ENCODE measurements at regions not wholly inside any gene's neighbourhood (a gene's known extent, or its start where the extent isn't known, plus 50 kb on each side); places are given as distances from the start of the nearest gene placed in this dataset.

DNA sequence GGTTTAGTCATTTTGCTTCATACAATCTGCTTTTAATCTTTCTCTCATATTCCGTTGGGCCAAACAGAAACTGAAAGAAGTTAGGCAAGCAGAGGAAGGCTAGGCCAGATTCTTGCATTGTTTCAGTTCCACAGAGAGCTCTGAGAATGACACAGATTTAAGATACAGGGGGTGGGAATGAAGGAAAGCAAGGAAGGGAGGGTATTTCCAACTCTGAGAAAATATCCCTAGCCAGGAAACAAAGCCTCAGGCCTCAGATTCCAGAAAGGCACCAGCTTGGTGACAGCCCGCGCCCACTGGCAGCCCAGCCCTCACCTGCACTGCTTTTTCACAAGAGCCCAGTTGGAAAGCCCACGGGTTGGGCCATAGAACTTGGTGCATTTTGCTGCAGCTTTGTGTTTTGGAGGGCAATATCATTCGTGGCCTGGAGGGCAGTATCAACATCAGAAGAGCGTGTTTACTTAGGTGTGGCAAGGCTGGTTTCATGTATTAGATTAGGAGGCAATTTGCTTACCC, 63.5 kb downstream of the ENC1 start:
- WGBS, 2 experiments (ENCODE audit: insufficient coverage in 2 of 2): 80 to 88% methylated on average over 1 to 6 of the region's 6 CpGs

DNA sequence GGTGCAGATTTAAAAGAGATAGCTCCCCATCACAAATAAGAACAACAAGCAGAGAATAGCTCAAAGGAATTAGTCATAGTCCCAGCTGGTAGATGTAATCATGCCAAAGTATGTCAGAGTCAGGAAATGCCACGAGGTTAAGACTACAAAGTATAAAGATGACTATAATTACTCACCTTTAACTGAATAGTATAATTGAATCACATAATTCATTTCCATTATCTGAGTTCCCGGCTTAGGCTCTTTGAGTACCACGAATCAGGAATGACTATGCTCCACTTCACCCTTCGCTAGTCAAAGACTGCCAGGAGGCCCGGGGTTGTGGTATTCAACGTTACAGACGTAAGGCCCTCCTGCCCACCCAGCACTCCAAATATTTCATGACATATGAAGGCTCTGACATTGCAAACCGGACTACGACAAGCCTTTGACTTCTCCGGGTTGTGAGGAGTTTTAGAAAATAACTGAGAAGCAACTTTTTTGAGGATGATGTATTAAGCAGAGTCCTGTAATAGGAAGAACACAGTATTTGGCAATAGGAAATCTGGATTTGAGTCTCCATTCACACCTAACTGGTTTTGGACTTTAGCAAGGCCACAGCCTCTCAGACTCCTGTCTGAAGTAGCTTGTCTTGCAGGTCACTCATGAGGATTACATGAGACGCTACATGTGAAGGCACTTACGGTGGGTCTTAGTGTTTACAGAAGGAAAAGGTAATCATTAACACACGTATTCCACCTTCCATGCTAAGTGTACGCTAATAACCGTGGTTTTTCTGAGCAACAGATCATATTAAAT, 64.6 kb downstream of the ENC1 start:
- peaks cover 19% of the 10 kb centered on the region for H3K4me1 ChIP-seq (ENCODE audit: control insufficient read depth, insufficient read depth, low read length, poor library complexity, severe bottlenecking)
- H3K4me3 ChIP-seq (ENCODE audit: extremely low read depth, insufficient read depth, low read length, poor library complexity, severe bottlenecking): no peak overlapping the region
- H3K9me3 ChIP-seq (ENCODE audit: control insufficient read depth, low read length): no peaks in the 10 kb centered on the region
- H3K27ac ChIP-seq (ENCODE audit: low read depth, low read length, severe bottlenecking): no peak overlapping the region
- 85 to 96% methylated on average over 8 to 9 of the region's 15 CpGs for WGBS, 2 experiments (ENCODE audit: insufficient coverage in 2 of 2)
- no peaks in the 10 kb centered on the region for H3K36me3 ChIP-seq (ENCODE audit: control insufficient read depth, insufficient read depth, low read length)

More for the DNA sequence above, 63.5 kb downstream of the ENC1 start:
- H3K36me3 ChIP-seq (ENCODE audit: control insufficient read depth, insufficient read depth, low read length): no peaks in the 10 kb centered on the region
- H3K9me3 ChIP-seq (ENCODE audit: control insufficient read depth, low read length): no peaks in the 10 kb centered on the region
- H3K4me1 ChIP-seq (ENCODE audit: control insufficient read depth, insufficient read depth, low read length, poor library complexity, severe bottlenecking): peaks cover 19% of the 10 kb centered on the region
- H3K4me3 ChIP-seq (ENCODE audit: extremely low read depth, insufficient read depth, low read length, poor library complexity, severe bottlenecking): no peak overlapping the region
- no peak overlapping the region for H3K27ac ChIP-seq (ENCODE audit: low read depth, low read length, severe bottlenecking)

DNA sequence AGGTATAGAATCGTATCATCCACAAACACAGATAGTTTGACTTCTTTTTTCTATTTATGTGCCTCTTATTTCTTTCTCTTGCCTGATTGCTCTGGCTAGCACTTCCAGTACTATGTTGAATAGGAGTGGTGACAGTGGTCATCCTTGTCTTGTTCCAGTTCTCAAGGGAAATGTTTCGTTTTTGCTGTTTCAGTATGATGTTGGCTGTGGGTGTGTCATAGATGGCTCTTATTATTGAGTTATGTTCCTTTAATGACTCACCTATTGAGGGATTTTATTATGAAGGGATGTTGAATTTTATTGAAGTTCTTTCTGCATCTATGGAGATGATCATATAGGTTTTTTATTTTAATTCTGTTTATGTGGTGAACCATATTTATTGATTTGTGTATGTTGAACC, 70.3 kb downstream of the ENC1 start:
- H3K36me3 ChIP-seq (ENCODE audit: control insufficient read depth, insufficient read depth, low read length): no peaks in the 10 kb centered on the region
- WGBS, 2 experiments (ENCODE audit: insufficient coverage in 2 of 2): 71 to 86% methylated on average over 1 of the region's 2 CpGs
- peaks cover 5% of the 10 kb centered on the region for H3K4me1 ChIP-seq (ENCODE audit: control insufficient read depth, insufficient read depth, low read length, poor library complexity, severe bottlenecking)

DNA sequence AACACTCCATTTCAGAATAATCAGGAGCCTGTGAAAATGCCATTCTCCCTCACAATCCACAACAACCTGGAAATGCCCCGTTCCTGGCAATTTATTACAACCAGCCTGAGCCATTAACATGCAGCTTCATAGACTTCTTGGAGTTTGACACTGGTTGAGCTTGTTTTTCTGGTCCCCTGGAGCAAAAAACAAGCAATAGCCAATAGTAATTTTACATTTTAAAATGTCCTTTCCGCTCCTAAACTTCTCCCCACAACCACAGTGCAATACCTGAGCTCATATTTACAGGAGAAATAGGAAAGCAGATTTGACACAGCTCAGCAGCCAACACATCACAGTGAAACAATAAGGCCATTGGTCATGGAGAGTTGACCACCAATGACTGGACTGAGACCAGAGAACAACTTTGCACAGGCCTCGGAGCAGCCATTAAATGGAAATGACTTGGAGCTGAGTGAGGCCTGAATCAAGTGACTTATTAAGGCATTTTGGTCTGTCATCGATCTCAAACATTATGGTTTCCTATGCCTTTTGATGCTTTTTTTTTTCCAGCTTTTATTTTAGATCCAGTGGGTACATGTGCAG, 73.0 kb downstream of the ENC1 start:
- Histone ChIP-seq H3K4me1 (ENCODE audit: control insufficient read depth, insufficient read depth, low read length, poor library complexity, severe bottlenecking) (peaks cover 2% of the 10 kb centered on the region), H3K27ac (ENCODE audit: low read depth, low read length, severe bottlenecking) (no peak overlapping the region), H3K36me3 (ENCODE audit: control insufficient read depth, insufficient read depth, low read length) (no peaks in the 10 kb centered on the region), H3K9me3 (ENCODE audit: control insufficient read depth, low read length) (no peaks in the 10 kb centered on the region), H3K4me3 (ENCODE audit: extremely low read depth, insufficient read depth, low read length, poor library complexity, severe bottlenecking) (no peak overlapping the region)
- 88 to 94% methylated on average over 2 to 3 of the region's 4 CpGs for WGBS, 2 experiments (ENCODE audit: insufficient coverage in 2 of 2)

More for the DNA sequence above, 70.3 kb downstream of the ENC1 start:
- no peak overlapping the region for H3K4me3 ChIP-seq (ENCODE audit: extremely low read depth, insufficient read depth, low read length, poor library complexity, severe bottlenecking)
- no peak overlapping the region for H3K27ac ChIP-seq (ENCODE audit: low read depth, low read length, severe bottlenecking)
- no peaks in the 10 kb centered on the region for H3K9me3 ChIP-seq (ENCODE audit: control insufficient read depth, low read length)

DNA sequence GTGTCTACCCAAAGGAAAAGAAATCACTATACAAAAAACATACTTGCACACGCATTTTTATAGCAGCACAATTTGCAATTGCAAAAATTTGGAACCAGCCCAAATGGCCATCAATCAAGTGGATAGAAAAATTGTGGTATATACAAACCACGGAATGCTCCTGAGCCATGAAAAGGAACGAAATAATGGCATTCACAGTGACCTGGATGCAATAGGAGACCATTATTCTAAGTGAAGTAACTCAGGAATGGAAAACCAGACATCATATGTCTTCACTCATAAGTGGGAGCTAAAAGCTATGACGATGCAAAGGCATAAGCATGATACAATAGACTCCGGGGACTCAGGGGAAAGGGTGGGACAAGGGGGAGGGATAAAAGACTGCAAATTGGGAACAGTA, 78.4 kb downstream of the ENC1 start:
- Histone ChIP-seq H3K36me3 (ENCODE audit: control insufficient read depth, insufficient read depth, low read length) (no peaks in the 10 kb centered on the region), H3K27ac (ENCODE audit: low read depth, low read length, severe bottlenecking) (no peak overlapping the region), H3K9me3 (ENCODE audit: control insufficient read depth, low read length) (no peaks in the 10 kb centered on the region), H3K4me1 (ENCODE audit: control insufficient read depth, insufficient read depth, low read length, poor library complexity, severe bottlenecking) (peaks cover 18% of the 10 kb centered on the region), H3K4me3 (ENCODE audit: extremely low read depth, insufficient read depth, low read length, poor library complexity, severe bottlenecking) (no peak overlapping the region)
- 97 to 100% methylated on average over 2 to 3 of the region's 5 CpGs for WGBS, 2 experiments (ENCODE audit: insufficient coverage in 2 of 2)

DNA sequence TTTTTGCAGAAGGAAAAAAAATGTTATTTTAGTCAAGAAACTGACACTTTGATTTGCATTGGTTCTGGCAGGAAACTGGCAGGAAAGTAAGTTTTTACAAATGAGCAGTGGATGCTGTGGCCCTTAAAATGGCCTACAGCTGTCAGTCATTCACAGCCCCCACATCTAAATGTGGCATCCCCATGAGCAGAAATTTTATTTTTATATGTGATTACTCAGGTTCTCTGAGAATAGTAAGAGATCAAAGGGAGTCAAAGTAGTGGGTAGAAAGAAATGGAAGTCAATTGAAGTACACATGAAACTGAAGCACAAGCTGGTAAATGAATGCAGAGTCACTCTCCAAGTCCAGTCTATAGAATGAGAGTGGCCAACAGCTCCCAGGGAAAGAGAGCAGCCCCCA, 80.3 kb downstream of the ENC1 start:
- Histone ChIP-seq H3K4me1 (ENCODE audit: control insufficient read depth, insufficient read depth, low read length, poor library complexity, severe bottlenecking) (peaks cover 29% of the 10 kb centered on the region), H3K36me3 (ENCODE audit: control insufficient read depth, insufficient read depth, low read length) (no peaks in the 10 kb centered on the region), H3K27ac (ENCODE audit: low read depth, low read length, severe bottlenecking) (no peak overlapping the region), H3K9me3 (ENCODE audit: control insufficient read depth, low read length) (no peaks in the 10 kb centered on the region), H3K4me3 (ENCODE audit: extremely low read depth, insufficient read depth, low read length, poor library complexity, severe bottlenecking) (no peak overlapping the region)

DNA sequence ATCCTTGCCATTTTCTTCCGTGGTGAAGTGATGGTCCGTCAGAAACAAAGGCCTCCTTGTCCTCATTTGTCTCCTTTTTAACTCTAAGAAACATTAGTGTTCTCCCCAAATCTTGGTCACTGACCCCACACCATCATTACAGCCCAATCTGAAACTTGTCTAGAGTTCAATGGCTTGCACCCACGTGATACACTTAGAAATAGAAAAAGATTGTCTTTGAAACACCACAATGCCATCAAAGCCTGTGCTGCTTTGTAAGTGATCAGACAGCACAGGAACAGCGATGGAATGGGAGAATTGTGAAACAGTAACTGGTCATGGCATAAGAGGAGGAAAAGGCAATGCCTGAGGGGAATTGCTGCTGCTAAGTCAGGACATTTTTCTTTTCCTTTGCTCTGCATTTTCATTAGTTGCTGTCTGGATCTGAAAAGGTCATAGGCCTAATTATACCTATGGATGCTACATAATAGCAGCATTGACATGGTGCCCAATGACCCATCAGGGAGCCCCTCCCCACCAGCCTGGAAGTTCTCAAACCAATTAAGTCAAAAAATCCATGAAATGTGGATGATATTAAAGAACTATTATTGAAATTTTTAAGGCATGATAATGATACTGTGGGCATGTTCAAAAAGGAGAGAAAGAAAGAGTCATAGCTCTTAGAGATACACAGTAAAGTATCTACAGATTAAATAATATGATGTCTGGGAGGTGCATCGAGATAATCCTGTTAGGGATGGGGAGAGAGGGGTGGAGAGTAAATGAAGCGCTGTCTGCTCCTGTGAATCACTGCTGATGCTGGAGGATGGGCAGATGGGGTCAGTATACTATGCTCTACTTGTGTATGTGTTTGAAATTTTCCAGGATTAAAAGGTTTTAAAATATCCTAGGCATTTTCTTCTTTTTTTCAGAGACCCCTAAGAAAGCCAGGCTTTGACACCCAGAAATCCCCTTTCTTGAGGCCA, 83.6 kb downstream of the ENC1 start:
- Histone ChIP-seq H3K27ac (ENCODE audit: low read depth, low read length, severe bottlenecking) (peak overlapping the region; percentile 82), H3K4me1 (ENCODE audit: control insufficient read depth, insufficient read depth, low read length, poor library complexity, severe bottlenecking) (peaks cover 32% of the 10 kb centered on the region), H3K9me3 (ENCODE audit: control insufficient read depth, low read length) (peaks cover 3% of the 10 kb centered on the region), H3K36me3 (ENCODE audit: control insufficient read depth, insufficient read depth, low read length) (no peaks in the 10 kb centered on the region), H3K4me3 (ENCODE audit: extremely low read depth, insufficient read depth, low read length, poor library complexity, severe bottlenecking) (no peak overlapping the region)
- WGBS, 2 experiments (ENCODE audit: insufficient coverage in 2 of 2): 80 to 83% methylated on average over 3 to 5 of the region's 6 CpGs

DNA sequence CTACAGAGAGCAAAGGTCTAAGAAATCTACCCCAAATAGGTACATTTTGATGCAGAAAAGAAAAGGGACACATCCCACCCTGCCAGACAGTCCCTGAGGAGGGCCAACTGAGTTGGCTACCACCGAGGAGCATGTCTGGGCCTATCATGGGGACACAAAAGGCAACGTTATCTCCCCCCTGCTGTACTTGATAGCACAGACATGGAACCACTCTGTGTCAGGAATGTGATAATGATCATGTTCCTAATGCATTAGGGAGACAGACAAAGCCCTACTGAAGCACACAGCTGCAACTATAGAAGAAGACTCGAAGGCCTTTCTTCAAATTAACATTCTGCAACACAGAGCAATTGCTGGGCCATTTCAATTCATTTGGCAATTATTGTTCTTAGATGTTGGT, 84.5 kb downstream of the ENC1 start:
- Histone ChIP-seq H3K36me3 (ENCODE audit: control insufficient read depth, insufficient read depth, low read length) (no peaks in the 10 kb centered on the region), H3K9me3 (ENCODE audit: control insufficient read depth, low read length) (peaks cover 3% of the 10 kb centered on the region), H3K4me1 (ENCODE audit: control insufficient read depth, insufficient read depth, low read length, poor library complexity, severe bottlenecking) (peaks cover 36% of the 10 kb centered on the region), H3K27ac (ENCODE audit: low read depth, low read length, severe bottlenecking) (peak overlapping the region; percentile 82), H3K4me3 (ENCODE audit: extremely low read depth, insufficient read depth, low read length, poor library complexity, severe bottlenecking) (no peak overlapping the region)
- WGBS, 2 experiments (ENCODE audit: insufficient coverage in 2 of 2): 15% methylated on average over 2 of the region's 3 CpGs; no CpG with 5 or more reads in 1 of the 2 experiments

DNA sequence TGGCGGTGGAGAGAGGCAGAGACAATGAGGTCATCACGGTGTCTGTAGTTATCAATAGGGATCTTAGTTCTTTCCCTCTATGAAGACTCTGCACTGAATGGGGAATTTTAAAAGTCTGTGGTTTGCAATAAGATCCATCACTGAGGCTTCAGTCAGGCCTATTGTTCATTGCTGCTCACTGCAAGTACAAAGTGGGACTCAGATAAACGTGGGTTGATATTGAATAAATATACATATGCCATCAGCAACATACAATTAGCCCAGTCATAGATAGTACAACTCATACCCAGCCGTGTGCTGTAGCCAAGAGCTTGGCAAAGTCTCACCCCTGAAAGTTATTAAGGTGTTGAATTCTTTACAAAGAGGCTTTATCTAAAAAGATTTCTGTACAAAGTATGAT, 88.4 kb downstream of the ENC1 start:
- Histone ChIP-seq H3K4me1 (ENCODE audit: control insufficient read depth, insufficient read depth, low read length, poor library complexity, severe bottlenecking) (peaks cover 33% of the 10 kb centered on the region), H3K27ac (ENCODE audit: low read depth, low read length, severe bottlenecking) (peak overlapping the region; percentile 48), H3K36me3 (ENCODE audit: control insufficient read depth, insufficient read depth, low read length) (no peaks in the 10 kb centered on the region), H3K4me3 (ENCODE audit: extremely low read depth, insufficient read depth, low read length, poor library complexity, severe bottlenecking) (no peak overlapping the region), H3K9me3 (ENCODE audit: control insufficient read depth, low read length) (peaks cover 3% of the 10 kb centered on the region)
- 80 to 86% methylated on average over 1 to 2 of the region's 4 CpGs for WGBS, 2 experiments (ENCODE audit: insufficient coverage in 2 of 2)

DNA sequence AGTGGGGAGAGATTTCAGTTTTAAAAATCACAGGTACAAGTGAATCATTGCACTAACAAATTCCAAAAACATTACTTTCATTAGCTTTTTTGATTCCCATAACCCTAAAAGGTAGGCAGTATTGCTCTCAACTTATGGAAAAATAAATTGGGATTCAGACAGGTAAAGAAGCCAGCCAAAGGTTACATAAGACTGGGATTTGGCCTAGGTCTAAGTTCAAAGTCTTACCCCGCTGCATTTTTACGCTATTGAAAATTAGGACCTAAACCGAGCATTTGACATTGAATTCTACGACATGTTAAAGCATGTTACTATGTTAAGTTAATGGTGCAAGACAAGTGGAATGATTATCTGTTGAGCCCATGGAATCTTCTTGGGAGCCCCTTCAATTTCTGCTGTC, 89.6 kb downstream of the ENC1 start:
- no peaks in the 10 kb centered on the region for H3K36me3 ChIP-seq (ENCODE audit: control insufficient read depth, insufficient read depth, low read length)
- H3K27ac ChIP-seq (ENCODE audit: low read depth, low read length, severe bottlenecking): no peak overlapping the region
- peaks cover 3% of the 10 kb centered on the region for H3K9me3 ChIP-seq (ENCODE audit: control insufficient read depth, low read length)
- WGBS, 2 experiments (ENCODE audit: insufficient coverage in 2 of 2): 92 to 96% methylated on average over 2 to 4 of the region's 4 CpGs
- peaks cover 26% of the 10 kb centered on the region for H3K4me1 ChIP-seq (ENCODE audit: control insufficient read depth, insufficient read depth, low read length, poor library complexity, severe bottlenecking)
- no peak overlapping the region for H3K4me3 ChIP-seq (ENCODE audit: extremely low read depth, insufficient read depth, low read length, poor library complexity, severe bottlenecking)

All from mesodermal cell (in vitro differentiated cells).